Heart left ventricle (tissue), 13 donors: ENCODE measurements at regions not wholly inside any gene's neighbourhood (a gene's known extent, or its start where the extent isn't known, plus 50 kb on each side); places are given as distances from the start of the nearest gene placed in this dataset.

Experiments used
- POLR2A ChIP-seq, 2 donors: fragments of 450-650 bp; IDR thresholded peaks; one replicate each; pipeline ENCODE4 v1.6.1; 2017; ENCODE audit warnings: antibody characterized with exemption in 2 of 2, mild to moderate bottlenecking in 2 of 2, moderate library complexity in 2 of 2
- TF ChIP-seq, protein P1 (sequence below), 12 donors: fragments of 200-600 bp; sonication (generic) in 4 of 12; IDR thresholded peaks; one replicate each; pipeline versions ENCODE4 v1.5.0 to v1.8.0; 2018 to 2022; ENCODE audit warnings: antibody characterized with exemption in 12 of 12, mild to moderate bottlenecking in 5 of 12
- donor health status: ischemic (EF 13 %, LVEDD 7.1; RV severe dilation, severe dysfunction).
- donor health status: DM: no; HTN: yes; CAD: no.
- donor health status: DM: no; HTN: no; CAD: no.
- donor health status: ischemic (EF 25% LVEDD 6.9; RV normal size, moderate dysfunction).
- donor health status: ischemic (EF 25% LVEDD 5.7; RV mildly dilated, moderate dysfunction).
- donor health status: ischemic (EF 35%, LVEDD 5.7; RV mildly dilated, moderate dysfunction).
- donor health status: nonischemic (EF 11% LVEDD 7.7; RV severe dilation, severe dysfunction).
- donor health status: DM: yes; HTN: yes; CAD: no.
- donor health status: PGD.
- donor health status: ischemic (EF 29% LVEDD 5.4; RV normal size, mild dysfunction).
- donor health status: nonischemic (EF 23%, LVEDD 6.1; RV moderate dilation, normal function).

DNA sequence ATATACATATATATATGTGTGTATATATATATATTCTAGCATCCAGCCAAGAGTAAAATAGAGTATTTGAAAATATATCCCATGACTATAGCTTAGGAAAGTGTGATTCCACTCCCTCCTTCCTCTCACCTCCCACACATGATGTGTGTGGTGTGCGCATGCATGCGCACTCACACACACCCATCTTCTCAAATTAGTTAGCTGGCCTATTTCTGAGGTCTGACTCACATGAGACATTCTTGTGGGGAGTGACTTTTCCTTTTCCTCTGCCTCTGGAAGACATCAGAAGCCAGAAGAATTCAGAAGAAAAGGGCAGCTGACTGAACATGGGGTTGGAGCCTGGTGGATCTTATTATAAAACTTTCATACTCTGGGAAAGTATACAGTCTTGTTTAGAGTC is 793.5 kb upstream of the ZNF722 start:
- TF ChIP-seq, protein P1, sequence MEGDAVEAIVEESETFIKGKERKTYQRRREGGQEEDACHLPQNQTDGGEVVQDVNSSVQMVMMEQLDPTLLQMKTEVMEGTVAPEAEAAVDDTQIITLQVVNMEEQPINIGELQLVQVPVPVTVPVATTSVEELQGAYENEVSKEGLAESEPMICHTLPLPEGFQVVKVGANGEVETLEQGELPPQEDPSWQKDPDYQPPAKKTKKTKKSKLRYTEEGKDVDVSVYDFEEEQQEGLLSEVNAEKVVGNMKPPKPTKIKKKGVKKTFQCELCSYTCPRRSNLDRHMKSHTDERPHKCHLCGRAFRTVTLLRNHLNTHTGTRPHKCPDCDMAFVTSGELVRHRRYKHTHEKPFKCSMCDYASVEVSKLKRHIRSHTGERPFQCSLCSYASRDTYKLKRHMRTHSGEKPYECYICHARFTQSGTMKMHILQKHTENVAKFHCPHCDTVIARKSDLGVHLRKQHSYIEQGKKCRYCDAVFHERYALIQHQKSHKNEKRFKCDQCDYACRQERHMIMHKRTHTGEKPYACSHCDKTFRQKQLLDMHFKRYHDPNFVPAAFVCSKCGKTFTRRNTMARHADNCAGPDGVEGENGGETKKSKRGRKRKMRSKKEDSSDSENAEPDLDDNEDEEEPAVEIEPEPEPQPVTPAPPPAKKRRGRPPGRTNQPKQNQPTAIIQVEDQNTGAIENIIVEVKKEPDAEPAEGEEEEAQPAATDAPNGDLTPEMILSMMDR (IDR thresholded peaks at IDR 0.05): no peak
- TF ChIP-seq POLR2A (IDR thresholded peaks at IDR 0.05): no peak
